H1 (cell line): ENCODE measurements at regions not wholly inside any gene's neighbourhood (a gene's known extent, or its start where the extent isn't known, plus 50 kb on each side); places are given as distances from the start of the nearest gene placed in this dataset.

Experiments
- EP300 ChIP-seq, 2 experiments: IDR thresholded peaks; 1 replicate in 1 of 2; 2 replicates in 1 of 2; pipeline ENCODE4 v1.6.1; 2011 to 2012; ENCODE audit warnings: low read depth in 2 of 2, low read length in 2 of 2, mild to moderate bottlenecking in 2 of 2, borderline replicate concordance in 1 of 2, inconsistent platforms in 1 of 2, moderate library complexity in 1 of 2
- POLR2AphosphoS5 ChIP-seq: IDR thresholded peaks from 2 replicates; pipeline ENCODE4 v1.6.1; 2011; ENCODE audit warnings: low read depth, low read length
- SIX5 ChIP-seq: IDR thresholded peaks from 2 replicates; pipeline ENCODE4 v1.6.1; 2011; ENCODE audit warnings: mild to moderate bottlenecking, low read depth, low read length
- SP1 ChIP-seq: IDR thresholded peaks from 2 replicates; pipeline ENCODE4 v1.6.1; 2011; ENCODE audit warnings: low read depth, low read length
- SUZ12 ChIP-seq: fragments of 200-600 bp; sonication (generic); IDR thresholded peaks from 2 replicates; pipeline ENCODE4 v1.6.1; 2012; ENCODE audit warnings: mild to moderate bottlenecking, inconsistent platforms, low read length, moderate library complexity, mixed read lengths
- TAF1 ChIP-seq: IDR thresholded peaks from 2 replicates; pipeline ENCODE4 v1.6.1; 2011; ENCODE audit warnings: mild to moderate bottlenecking, low read depth, low read length
- YY1 ChIP-seq: IDR thresholded peaks from 2 replicates; pipeline ENCODE4 v1.6.1; 2011; ENCODE audit warnings: low read depth, mild to moderate bottlenecking, low read length
- ZNF274 ChIP-seq: IDR thresholded peaks from 2 replicates; pipeline ENCODE4 v1.7.0; 2012; ENCODE audit warnings: low read length, borderline replicate concordance; ENCODE audit errors: extremely low read depth
- TF ChIP-seq, protein P1 (sequence below), 3 experiments: IDR thresholded peaks; 1 replicate in 2 of 3; 2 replicates in 1 of 3; pipeline versions ENCODE4 v1.5.1 to v1.6.1; 2011; ENCODE audit warnings: low read length in 3 of 3, mild to moderate bottlenecking in 3 of 3, inconsistent platforms in 2 of 3, low read depth in 1 of 3, moderate library complexity in 1 of 3; ENCODE audit not compliant: insufficient read depth in 1 of 3; ENCODE audit errors: control extremely low read depth in 1 of 3
- TF ChIP-seq, protein P2 (sequence below): IDR thresholded peaks from 2 replicates; pipeline ENCODE4 v1.6.1; 2012; ENCODE audit warnings: inconsistent platforms

DNA sequence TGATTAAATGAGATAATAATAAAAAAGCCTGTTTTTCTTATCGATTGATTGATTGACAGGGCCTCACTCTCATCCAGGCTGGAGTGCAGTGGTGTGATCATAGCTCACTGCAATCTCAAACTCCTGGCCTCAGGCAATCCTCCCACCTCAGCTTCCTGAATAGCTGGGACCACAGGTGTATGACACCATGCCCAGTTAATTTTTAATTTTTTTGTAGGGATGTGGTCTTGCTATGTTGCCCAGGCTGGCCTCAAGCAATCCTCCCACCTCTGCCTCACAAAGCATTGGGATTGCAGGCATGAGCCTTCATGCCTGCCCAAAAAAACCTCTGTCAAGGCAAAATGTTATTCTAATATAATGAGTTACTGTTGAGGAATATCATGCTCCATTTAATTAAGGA, 346.4 kb upstream of the DAB1 start:
- TF ChIP-seq ZNF274 (no peak), SP1 (no peak), TAF1 (no peak), SUZ12 (no peak), POLR2AphosphoS5 (no peak), SIX5 (no peak), EP300 (IDR thresholded peaks at IDR 0.05; ENCODE audit: borderline replicate concordance in 1 of 2, low read depth in 2 of 2, low read length in 2 of 2) (no peak), YY1 (no peak)
- TF ChIP-seq, protein P1, sequence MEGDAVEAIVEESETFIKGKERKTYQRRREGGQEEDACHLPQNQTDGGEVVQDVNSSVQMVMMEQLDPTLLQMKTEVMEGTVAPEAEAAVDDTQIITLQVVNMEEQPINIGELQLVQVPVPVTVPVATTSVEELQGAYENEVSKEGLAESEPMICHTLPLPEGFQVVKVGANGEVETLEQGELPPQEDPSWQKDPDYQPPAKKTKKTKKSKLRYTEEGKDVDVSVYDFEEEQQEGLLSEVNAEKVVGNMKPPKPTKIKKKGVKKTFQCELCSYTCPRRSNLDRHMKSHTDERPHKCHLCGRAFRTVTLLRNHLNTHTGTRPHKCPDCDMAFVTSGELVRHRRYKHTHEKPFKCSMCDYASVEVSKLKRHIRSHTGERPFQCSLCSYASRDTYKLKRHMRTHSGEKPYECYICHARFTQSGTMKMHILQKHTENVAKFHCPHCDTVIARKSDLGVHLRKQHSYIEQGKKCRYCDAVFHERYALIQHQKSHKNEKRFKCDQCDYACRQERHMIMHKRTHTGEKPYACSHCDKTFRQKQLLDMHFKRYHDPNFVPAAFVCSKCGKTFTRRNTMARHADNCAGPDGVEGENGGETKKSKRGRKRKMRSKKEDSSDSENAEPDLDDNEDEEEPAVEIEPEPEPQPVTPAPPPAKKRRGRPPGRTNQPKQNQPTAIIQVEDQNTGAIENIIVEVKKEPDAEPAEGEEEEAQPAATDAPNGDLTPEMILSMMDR (IDR thresholded peaks at IDR 0.05; ENCODE audit: control extremely low read depth in 1 of 3, insufficient read depth in 1 of 3, low read depth in 1 of 3, low read length in 3 of 3): no peak
- TF ChIP-seq, protein P2, sequence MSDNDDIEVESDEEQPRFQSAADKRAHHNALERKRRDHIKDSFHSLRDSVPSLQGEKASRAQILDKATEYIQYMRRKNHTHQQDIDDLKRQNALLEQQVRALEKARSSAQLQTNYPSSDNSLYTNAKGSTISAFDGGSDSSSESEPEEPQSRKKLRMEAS: no peak
